ENCODE measurements at regions not wholly inside any gene's neighbourhood (a gene's known extent, or its start where the extent isn't known, plus 50 kb on each side); places are given as distances from the start of the nearest gene placed in this dataset.

DNA sequence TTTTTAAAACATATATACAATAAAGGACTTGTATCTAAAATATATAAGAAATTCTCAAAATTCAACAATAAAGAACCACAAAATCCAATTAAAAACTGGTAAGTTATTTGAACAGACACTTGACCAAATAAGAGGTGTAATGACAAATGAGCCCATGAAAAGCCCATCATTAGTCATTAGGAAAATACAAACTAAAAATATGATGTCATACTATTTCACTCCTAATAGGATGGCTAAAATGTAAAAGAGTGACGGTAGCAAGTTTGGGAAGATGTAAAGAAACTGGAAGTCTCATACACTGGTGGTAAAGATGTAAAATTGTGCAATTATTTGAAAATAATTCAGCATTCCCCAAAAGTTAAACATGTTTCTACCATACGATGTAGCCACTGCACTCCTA is 1095.3 kb upstream of the CDH8 start:
- TF ChIP-seq, protein P1, sequence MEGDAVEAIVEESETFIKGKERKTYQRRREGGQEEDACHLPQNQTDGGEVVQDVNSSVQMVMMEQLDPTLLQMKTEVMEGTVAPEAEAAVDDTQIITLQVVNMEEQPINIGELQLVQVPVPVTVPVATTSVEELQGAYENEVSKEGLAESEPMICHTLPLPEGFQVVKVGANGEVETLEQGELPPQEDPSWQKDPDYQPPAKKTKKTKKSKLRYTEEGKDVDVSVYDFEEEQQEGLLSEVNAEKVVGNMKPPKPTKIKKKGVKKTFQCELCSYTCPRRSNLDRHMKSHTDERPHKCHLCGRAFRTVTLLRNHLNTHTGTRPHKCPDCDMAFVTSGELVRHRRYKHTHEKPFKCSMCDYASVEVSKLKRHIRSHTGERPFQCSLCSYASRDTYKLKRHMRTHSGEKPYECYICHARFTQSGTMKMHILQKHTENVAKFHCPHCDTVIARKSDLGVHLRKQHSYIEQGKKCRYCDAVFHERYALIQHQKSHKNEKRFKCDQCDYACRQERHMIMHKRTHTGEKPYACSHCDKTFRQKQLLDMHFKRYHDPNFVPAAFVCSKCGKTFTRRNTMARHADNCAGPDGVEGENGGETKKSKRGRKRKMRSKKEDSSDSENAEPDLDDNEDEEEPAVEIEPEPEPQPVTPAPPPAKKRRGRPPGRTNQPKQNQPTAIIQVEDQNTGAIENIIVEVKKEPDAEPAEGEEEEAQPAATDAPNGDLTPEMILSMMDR (IDR thresholded peaks at IDR 0.05), result no peak
- no peak for TF ChIP-seq POLR2AphosphoS5 (IDR thresholded peaks at IDR 0.05; ENCODE audit: insufficient read depth in 1 of 2, low read depth in 1 of 2)

All from vagina (tissue), 2 donors.